Skin epidermis (tissue), 12 donors: ENCODE measurements at regions not wholly inside any gene's neighbourhood (a gene's known extent, or its start where the extent isn't known, plus 50 kb on each side); places are given as distances from the start of the nearest gene placed in this dataset.

ENCODE experiments used
- H3K27ac ChIP-seq, 21 experiments: fragments of 200-600 bp; sonication (generic) in 11 of 21; one replicate each; pipeline ENCODE4 v1.5.0; 2020; ENCODE audit warnings: mild to moderate bottlenecking in 3 of 21, inconsistent platforms in 2 of 21, moderate library complexity in 2 of 21
- H3K4me3 ChIP-seq, 7 experiments: fragments of 200-600 bp; sonication (generic) in 2 of 7; one replicate each; pipeline ENCODE4 v1.5.0; 2020; ENCODE audit warnings: inconsistent platforms in 2 of 7, mild to moderate bottlenecking in 2 of 7, moderate library complexity in 1 of 7

- no peak overlapping the region for H3K4me3 ChIP-seq
- no peak overlapping the region for H3K27ac ChIP-seq
Observed at GRCh38 chr1:218942431-218942830, 231.2 kb upstream of the LYPLAL1 start.

- no peak overlapping the region for H3K4me3 ChIP-seq
- no peak overlapping the region for H3K27ac ChIP-seq
Observed at GRCh38 chr1:218943371-218943770, 230.3 kb upstream of the LYPLAL1 start.

- no peak overlapping the region for H3K4me3 ChIP-seq
- no peak overlapping the region for H3K27ac ChIP-seq
Observed at GRCh38 chr1:218945050-218945449, 228.6 kb upstream of the LYPLAL1 start.

GRCh38 chr1:218946147-218946546 is 227.5 kb upstream of the LYPLAL1 start:
- H3K4me3 ChIP-seq: no peak overlapping the region
- H3K27ac ChIP-seq: no peak overlapping the region

- H3K27ac ChIP-seq: no peak overlapping the region
- no peak overlapping the region for H3K4me3 ChIP-seq
Observed at GRCh38 chr1:218948446-218948845, 225.2 kb upstream of the LYPLAL1 start.

- peak overlapping the region in 2 of 21 experiments; percentile 7 to 29 for H3K27ac ChIP-seq
- H3K4me3 ChIP-seq: no peak overlapping the region
Observed at GRCh38 chr1:218953386-218953785, 220.3 kb upstream of the LYPLAL1 start.

GRCh38 chr1:218957971-218958370 is 215.7 kb upstream of the LYPLAL1 start:
- Histone ChIP-seq H3K27ac (no peak overlapping the region), H3K4me3 (no peak overlapping the region)

GRCh38 chr1:218959784-218960183 is 213.9 kb upstream of the LYPLAL1 start:
- Histone ChIP-seq H3K4me3 (no peak overlapping the region), H3K27ac (no peak overlapping the region)

GRCh38 chr1:218964471-218965185 is 209.1 kb upstream of the LYPLAL1 start:
- H3K4me3 ChIP-seq: no peak overlapping the region
- H3K27ac ChIP-seq: no peak overlapping the region

- H3K27ac ChIP-seq: no peak overlapping the region
- H3K4me3 ChIP-seq: no peak overlapping the region
Observed at GRCh38 chr1:218965821-218966220, 207.9 kb upstream of the LYPLAL1 start.

- H3K27ac ChIP-seq: no peak overlapping the region
- no peak overlapping the region for H3K4me3 ChIP-seq
Observed at GRCh38 chr1:218967254-218967653, 206.4 kb upstream of the LYPLAL1 start.

GRCh38 chr1:218967836-218968235 is 205.8 kb upstream of the LYPLAL1 start:
- Histone ChIP-seq H3K4me3 (no peak overlapping the region), H3K27ac (no peak overlapping the region)

GRCh38 chr1:218969006-218969405 is 204.7 kb upstream of the LYPLAL1 start:
- Histone ChIP-seq H3K4me3 (no peak overlapping the region), H3K27ac (no peak overlapping the region)

- H3K27ac ChIP-seq: no peak overlapping the region
- no peak overlapping the region for H3K4me3 ChIP-seq
Observed at GRCh38 chr1:218970397-218970990, 203.2 kb upstream of the LYPLAL1 start.

GRCh38 chr1:218971156-218971555 is 202.5 kb upstream of the LYPLAL1 start:
- Histone ChIP-seq H3K4me3 (no peak overlapping the region), H3K27ac (no peak overlapping the region)

GRCh38 chr1:218980881-218981280 is 192.8 kb upstream of the LYPLAL1 start:
- no peak overlapping the region for H3K4me3 ChIP-seq
- no peak overlapping the region for H3K27ac ChIP-seq

GRCh38 chr1:218982482-218982881 is 191.2 kb upstream of the LYPLAL1 start:
- H3K4me3 ChIP-seq: no peak overlapping the region

GRCh38 chr1:218983433-218983832 is 190.2 kb upstream of the LYPLAL1 start:
- no peak overlapping the region for H3K27ac ChIP-seq
- no peak overlapping the region for H3K4me3 ChIP-seq

More at GRCh38 chr1:218982482-218982881, 191.2 kb upstream of the LYPLAL1 start:
- no peak overlapping the region for H3K27ac ChIP-seq

GRCh38 chr1:218983848-218984247 is 189.8 kb upstream of the LYPLAL1 start:
- H3K27ac ChIP-seq: no peak overlapping the region
- no peak overlapping the region for H3K4me3 ChIP-seq

GRCh38 chr1:218985424-218985984 is 188.2 kb upstream of the LYPLAL1 start:
- Histone ChIP-seq H3K4me3 (no peak overlapping the region), H3K27ac (no peak overlapping the region)

- Histone ChIP-seq H3K4me3 (no peak overlapping the region), H3K27ac (no peak overlapping the region)
Observed at GRCh38 chr1:218986816-218987215, 186.9 kb upstream of the LYPLAL1 start.
